ENCODE measurements at regions not wholly inside any gene's neighbourhood (a gene's known extent, or its start where the extent isn't known, plus 50 kb on each side); places are given as distances from the start of the nearest gene placed in this dataset.

- TF ChIP-seq POLR2A (IDR thresholded peaks at IDR 0.05) (no peak), CTCF (IDR thresholded peaks at IDR 0.05) (no peak), POLR2AphosphoS5 (IDR thresholded peaks at IDR 0.05) (no peak), EP300 (IDR thresholded peaks at IDR 0.05) (no peak)
Observed at GRCh38 chr6:155778336-155778735, 322.7 kb upstream of the NOX3 start.

Measured in sigmoid colon (tissue), 4 donors.